BJ (cell line): ENCODE measurements at regions not wholly inside any gene's neighbourhood (a gene's known extent, or its start where the extent isn't known, plus 50 kb on each side); places are given as distances from the start of the nearest gene placed in this dataset.

Source experiments
- CTCF ChIA-PET: fragments of 350-600 bp; formaldehyde crosslinking; extraction: SDS; loops from one replicate; lab custom pipeline; 2021; ENCODE audit warnings: antibody characterized with exemption, inconsistent platforms; lab: Yijun Ruan, JAX
- POLR2A ChIA-PET: fragments of 300-600 bp; sonication (Branson Sonifier 250); formaldehyde crosslinking; extraction: SDS; loops from one replicate; lab custom pipeline; 2021; ENCODE audit warnings: antibody characterized with exemption; lab: Charles Lee
- DNase-seq: peaks from one replicate; pipeline ENCODE4 v3.0.0-alpha.2; 2011; ENCODE audit warnings: low read depth
- H3K27me3 ChIP-seq: 2 replicates; pipeline ENCODE4 v1.6.0; 2011; ENCODE audit warnings: low read length; ENCODE audit not compliant: control insufficient read depth, insufficient read depth
- H3K36me3 ChIP-seq: 2 replicates; pipeline ENCODE4 v1.5.1; 2011; ENCODE audit warnings: low read length; ENCODE audit not compliant: control insufficient read depth, insufficient read depth
- H3K4me3 ChIP-seq: 2 replicates; pipeline ENCODE4 v1.5.1; 2011; ENCODE audit warnings: low read depth, mild to moderate bottlenecking, control low read depth, low read length
- CTCF ChIP-seq: IDR thresholded peaks from 2 replicates; pipeline ENCODE4 v1.5.1; 2011; ENCODE audit warnings: low read depth, mild to moderate bottlenecking, control low read depth, inconsistent platforms, low read length, moderate library complexity; ENCODE audit not compliant: insufficient read depth

- no peak for DNase-seq
- TF ChIP-seq CTCF: no peak
- Histone ChIP-seq H3K4me3 (no peak overlapping the region), H3K27me3 (no peaks in the 10 kb centered on the region), H3K36me3 (no peaks in the 10 kb centered on the region)
- POLR2A ChIA-PET: no interaction called here
- CTCF ChIA-PET: interaction anchor here (0.6 to 0.7 kb wide), 2 partner anchors 47 to 133 kb away, joined by 4 to 6 read pairs; no protein-coding TSS in a partner anchor
Observed at GRCh38 chr4:79638735-79639134, 230.7 kb upstream of the GK2 start.

GRCh38 chr4:79636991-79637390, 229.0 kb upstream of the GK2 start:
- TF ChIP-seq CTCF: no peak
- H3K4me3 ChIP-seq: no peak overlapping the region
- no peak for DNase-seq
- ChIA-PET CTCF (no interaction called here), POLR2A (no interaction called here)
- no peaks in the 10 kb centered on the region for H3K36me3 ChIP-seq
- H3K27me3 ChIP-seq: no peaks in the 10 kb centered on the region

- H3K36me3 ChIP-seq: no peaks in the 10 kb centered on the region
- CTCF ChIA-PET: no interaction called here
- POLR2A ChIA-PET: no interaction called here
Observed at GRCh38 chr4:79634111-79634510, 226.1 kb upstream of the GK2 start.

GRCh38 chr4:79632114-79632513, 224.1 kb upstream of the GK2 start:
- no peak overlapping the region for H3K4me3 ChIP-seq
- no peak for DNase-seq
- TF ChIP-seq CTCF: no peak
- H3K36me3 ChIP-seq: no peaks in the 10 kb centered on the region
- no peaks in the 10 kb centered on the region for H3K27me3 ChIP-seq
- POLR2A ChIA-PET: no interaction called here
- CTCF ChIA-PET: no interaction called here

More at GRCh38 chr4:79634111-79634510, 226.1 kb upstream of the GK2 start:
- DNase-seq: no peak
- Histone ChIP-seq H3K27me3 (no peaks in the 10 kb centered on the region), H3K4me3 (no peak overlapping the region)
- no peak for TF ChIP-seq CTCF

- ChIA-PET POLR2A (no interaction called here), CTCF (no interaction called here)
- TF ChIP-seq CTCF: no peak
- DNase-seq: no peak
- Histone ChIP-seq H3K36me3 (no peaks in the 10 kb centered on the region), H3K27me3 (0 out of 2 replicates have a peak, but pooled peaks cover 2% of the 10 kb centered on the region), H3K4me3 (no peak overlapping the region)
Observed at GRCh38 chr4:79626611-79627010, 218.6 kb upstream of the GK2 start.
